ENCODE measurements at regions not wholly inside any gene's neighbourhood (a gene's known extent, or its start where the extent isn't known, plus 50 kb on each side); places are given as distances from the start of the nearest gene placed in this dataset.

- TF ChIP-seq POLR2A (IDR thresholded peaks at IDR 0.05), result no peak
- TF ChIP-seq, protein P1, sequence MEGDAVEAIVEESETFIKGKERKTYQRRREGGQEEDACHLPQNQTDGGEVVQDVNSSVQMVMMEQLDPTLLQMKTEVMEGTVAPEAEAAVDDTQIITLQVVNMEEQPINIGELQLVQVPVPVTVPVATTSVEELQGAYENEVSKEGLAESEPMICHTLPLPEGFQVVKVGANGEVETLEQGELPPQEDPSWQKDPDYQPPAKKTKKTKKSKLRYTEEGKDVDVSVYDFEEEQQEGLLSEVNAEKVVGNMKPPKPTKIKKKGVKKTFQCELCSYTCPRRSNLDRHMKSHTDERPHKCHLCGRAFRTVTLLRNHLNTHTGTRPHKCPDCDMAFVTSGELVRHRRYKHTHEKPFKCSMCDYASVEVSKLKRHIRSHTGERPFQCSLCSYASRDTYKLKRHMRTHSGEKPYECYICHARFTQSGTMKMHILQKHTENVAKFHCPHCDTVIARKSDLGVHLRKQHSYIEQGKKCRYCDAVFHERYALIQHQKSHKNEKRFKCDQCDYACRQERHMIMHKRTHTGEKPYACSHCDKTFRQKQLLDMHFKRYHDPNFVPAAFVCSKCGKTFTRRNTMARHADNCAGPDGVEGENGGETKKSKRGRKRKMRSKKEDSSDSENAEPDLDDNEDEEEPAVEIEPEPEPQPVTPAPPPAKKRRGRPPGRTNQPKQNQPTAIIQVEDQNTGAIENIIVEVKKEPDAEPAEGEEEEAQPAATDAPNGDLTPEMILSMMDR (IDR thresholded peaks at IDR 0.05), result no peak
These were observed 134.6 kb upstream of the KBTBD8 start for GRCh38 chr3:66863205-66864111.

All from adrenal gland (tissue), 5 donors.